Ovary (tissue), 7 donors: ENCODE measurements at regions not wholly inside any gene's neighbourhood (a gene's known extent, or its start where the extent isn't known, plus 50 kb on each side); places are given as distances from the start of the nearest gene placed in this dataset.

ENCODE experiments used
- DNase-seq, 5 donors: peaks; one replicate each; pipeline ENCODE4 v3.0.0-alpha.2; 2019 to 2020
- H3K27ac ChIP-seq, 2 donors: fragments of 200-600 bp; one replicate each; pipeline versions ENCODE4 v1.5.1 to v1.8.0; 2019 to 2022
- H3K27me3 ChIP-seq: fragments of 200-600 bp; one replicate; pipeline ENCODE4 v1.8.0; 2022
- H3K36me3 ChIP-seq: fragments of 200-600 bp; sonication (generic); one replicate; pipeline ENCODE4 v1.5.1; 2019
- H3K4me1 ChIP-seq: one replicate; pipeline ENCODE4 v1.8.1; 2013; ENCODE audit warnings: mild to moderate bottlenecking, moderate library complexity; ENCODE audit not compliant: insufficient read depth
- H3K4me3 ChIP-seq: fragments of 200-600 bp; sonication (generic); one replicate; pipeline ENCODE4 v1.5.1; 2017
- H3K9me3 ChIP-seq, 2 donors: fragments of 200-600 bp in 1 of 2; sonication (generic) in 1 of 2; one replicate each; pipeline versions ENCODE4 v1.5.1 to v1.8.1; 2013 to 2019; ENCODE audit warnings: mild to moderate bottlenecking in 1 of 2, moderate library complexity in 1 of 2
- EP300 ChIP-seq: sonication (generic); formaldehyde crosslinking; IDR thresholded peaks from one replicate; pipeline ENCODE4 v1.6.1; 2017; ENCODE audit warnings: antibody characterized with exemption
- POLR2A ChIP-seq: fragments of 450-650 bp; IDR thresholded peaks from one replicate; pipeline ENCODE4 v1.6.1; 2017; ENCODE audit warnings: antibody characterized with exemption, mild to moderate bottlenecking, moderate library complexity
- WGBS, 3 donors: extraction: QIAGEN DNeasy Blood & Tissue Kit in 1 of 3; methylation state at CpG; one replicate each; pipeline versions ENCODE4 v1.1.5 to v1.1.7; 2013 to 2017; 5-methylcytosine and 5-hydroxymethylcytosine counted together
- intact Hi-C, 4 donors: fragments of 100-400 bp; cut with DNase I; formaldehyde crosslinking; loops; one replicate each; pipeline versions ENCODE4 v1.11.0 to v1.15.1; 2022 to 2023
- TF ChIP-seq, protein P1 (sequence below), 3 donors: fragments of 450-650 bp in 2 of 3; fragments of 200-600 bp in 1 of 3; IDR thresholded peaks; one replicate each; pipeline versions ENCODE4 v1.5.1 to v1.8.0; 2016 to 2022; ENCODE audit warnings: antibody characterized with exemption in 3 of 3, mild to moderate bottlenecking in 1 of 3
- donor health status: DM: no; HTN: no; CAD: no; lungs with moderate emphysema.
- donor health status: DM: no; HTN: no; CAD: no.
- donor health status: Bipolar disorder and iron deficiency.
- donor health status: DM: no; HTN: no; CAD: no.
- donor health status: DM: yes; HTN: yes; CAD: no.

DNA sequence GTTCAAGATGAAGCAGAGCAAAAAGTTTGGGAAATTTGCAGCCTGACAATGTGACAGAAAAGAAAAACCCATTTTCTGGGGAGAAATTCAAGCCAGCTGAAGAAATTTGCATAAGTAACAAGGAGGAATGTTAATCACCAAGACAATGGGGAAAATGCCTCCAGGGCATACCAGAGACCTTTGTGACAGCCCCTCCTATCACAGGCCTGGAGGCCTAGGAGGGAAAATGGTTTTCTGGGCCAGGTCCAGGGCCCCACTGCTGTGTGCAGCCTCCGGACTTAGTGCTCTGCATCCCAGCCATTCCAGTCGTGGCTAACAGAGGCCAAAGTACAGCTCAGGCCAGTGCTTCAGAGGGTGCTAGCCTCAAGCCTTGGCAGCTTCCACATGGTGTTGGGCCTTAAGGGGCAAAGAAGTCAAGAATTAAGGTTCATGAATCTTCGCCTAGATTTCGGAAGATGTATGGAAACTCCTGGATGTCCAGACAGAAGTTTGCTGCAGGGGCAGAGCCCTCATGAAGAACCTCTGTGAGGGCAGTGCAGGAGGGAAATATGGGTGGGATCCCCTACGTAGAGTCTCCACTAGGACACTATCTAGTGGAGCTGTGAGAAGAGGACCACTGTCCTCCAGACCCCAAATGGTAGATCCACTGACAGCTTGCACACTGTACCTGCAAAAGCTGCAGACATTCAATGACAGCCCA lies 314.1 kb upstream of the TRIB2 start:
- Histone ChIP-seq H3K27me3 (no peaks in the 10 kb centered on the region), H3K4me1 (no peaks in the 10 kb centered on the region), H3K36me3 (no peaks in the 10 kb centered on the region), H3K9me3 (no peaks in the 10 kb centered on the region), H3K4me3 (no peak overlapping the region), H3K27ac (no peak overlapping the region)
- no peak for DNase-seq
- WGBS, 3 donors, result 96 to 99% (median 96%) methylated on average over 5 of the region's 5 CpGs
- intact Hi-C loops, result no loop called here
- TF ChIP-seq EP300 (no peak), POLR2A (no peak)

DNA sequence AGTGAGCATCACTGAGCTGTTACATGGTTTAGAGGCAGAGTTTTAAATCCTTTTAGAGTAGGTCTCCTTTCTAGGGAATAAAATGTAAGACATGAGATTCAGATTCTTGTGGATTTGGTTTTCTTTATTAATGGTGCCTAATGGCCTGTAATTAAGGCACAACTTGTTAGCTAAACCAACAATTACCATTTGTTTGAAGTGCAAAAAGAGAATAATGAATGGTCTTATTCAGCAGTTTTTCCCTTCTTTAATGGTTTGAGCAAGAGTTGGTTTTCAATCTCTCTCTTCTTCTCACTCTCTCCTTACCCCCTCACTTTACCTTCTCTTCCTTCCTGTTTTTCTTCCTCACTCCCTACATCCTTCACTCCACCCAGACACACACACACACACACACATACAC lies 312.2 kb upstream of the TRIB2 start:
- no peak for TF ChIP-seq POLR2A
- TF ChIP-seq EP300, result no peak
- TF ChIP-seq, protein P1, sequence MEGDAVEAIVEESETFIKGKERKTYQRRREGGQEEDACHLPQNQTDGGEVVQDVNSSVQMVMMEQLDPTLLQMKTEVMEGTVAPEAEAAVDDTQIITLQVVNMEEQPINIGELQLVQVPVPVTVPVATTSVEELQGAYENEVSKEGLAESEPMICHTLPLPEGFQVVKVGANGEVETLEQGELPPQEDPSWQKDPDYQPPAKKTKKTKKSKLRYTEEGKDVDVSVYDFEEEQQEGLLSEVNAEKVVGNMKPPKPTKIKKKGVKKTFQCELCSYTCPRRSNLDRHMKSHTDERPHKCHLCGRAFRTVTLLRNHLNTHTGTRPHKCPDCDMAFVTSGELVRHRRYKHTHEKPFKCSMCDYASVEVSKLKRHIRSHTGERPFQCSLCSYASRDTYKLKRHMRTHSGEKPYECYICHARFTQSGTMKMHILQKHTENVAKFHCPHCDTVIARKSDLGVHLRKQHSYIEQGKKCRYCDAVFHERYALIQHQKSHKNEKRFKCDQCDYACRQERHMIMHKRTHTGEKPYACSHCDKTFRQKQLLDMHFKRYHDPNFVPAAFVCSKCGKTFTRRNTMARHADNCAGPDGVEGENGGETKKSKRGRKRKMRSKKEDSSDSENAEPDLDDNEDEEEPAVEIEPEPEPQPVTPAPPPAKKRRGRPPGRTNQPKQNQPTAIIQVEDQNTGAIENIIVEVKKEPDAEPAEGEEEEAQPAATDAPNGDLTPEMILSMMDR (IDR thresholded peaks at IDR 0.05), result no peak
- intact Hi-C loops, result no loop called here
- Histone ChIP-seq H3K9me3 (no peaks in the 10 kb centered on the region), H3K27ac (no peak overlapping the region), H3K4me1 (no peaks in the 10 kb centered on the region), H3K27me3 (no peaks in the 10 kb centered on the region), H3K4me3 (no peak overlapping the region), H3K36me3 (no peaks in the 10 kb centered on the region)
- DNase-seq, result no peak

DNA sequence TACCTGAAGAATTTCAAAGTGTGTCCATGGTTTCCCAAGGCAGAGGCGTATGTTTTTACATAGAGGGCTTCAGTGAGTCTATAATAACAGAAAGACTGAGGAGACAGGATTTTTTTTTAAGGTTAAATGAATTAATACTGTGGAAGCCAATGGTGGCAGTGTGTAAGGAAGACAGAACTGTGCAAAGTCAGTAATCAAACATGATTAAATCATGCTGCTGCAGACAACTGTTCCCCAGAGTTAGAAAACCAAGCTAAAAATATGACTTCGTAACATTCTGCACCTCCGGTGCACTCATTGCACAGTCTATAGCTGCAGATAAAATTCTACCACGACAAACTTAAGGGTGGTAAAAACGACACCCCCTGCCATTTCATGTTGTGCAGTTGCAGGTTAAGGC lies 309.6 kb upstream of the TRIB2 start:
- no peak overlapping the region for H3K27ac ChIP-seq
- no peaks in the 10 kb centered on the region for H3K9me3 ChIP-seq
- WGBS, 3 donors, result 85 to 89% (median 88%) methylated on average over 5 of the region's 5 CpGs
- TF ChIP-seq, protein P1 (IDR thresholded peaks at IDR 0.05), result no peak
- TF ChIP-seq POLR2A (no peak), EP300 (no peak)
- H3K4me1 ChIP-seq, result no peaks in the 10 kb centered on the region
- H3K27me3 ChIP-seq, result no peaks in the 10 kb centered on the region
- no peak for DNase-seq
- H3K4me3 ChIP-seq, result no peak overlapping the region
- intact Hi-C loops, result no loop called here
- no peaks in the 10 kb centered on the region for H3K36me3 ChIP-seq

DNA sequence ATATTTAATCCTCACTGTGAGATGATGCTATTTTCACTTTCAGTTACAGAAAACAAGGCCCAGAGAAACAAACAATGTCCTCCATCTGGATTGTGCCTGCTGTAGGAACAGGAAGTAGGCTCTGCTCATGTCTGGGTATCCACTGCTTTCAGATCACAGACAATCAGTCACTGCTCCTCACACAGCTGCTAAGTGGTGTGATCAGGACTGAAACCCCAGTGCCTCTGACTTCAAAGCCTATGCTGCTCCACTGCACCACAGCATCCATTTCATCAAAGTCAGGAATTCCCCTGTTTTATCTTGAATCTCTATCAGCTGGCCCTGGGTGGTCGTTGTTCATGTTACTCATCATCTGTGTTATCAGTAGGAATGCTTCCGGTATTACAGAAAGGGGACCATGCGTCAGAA lies 303.8 kb upstream of the TRIB2 start:
- intact Hi-C loops, result loop anchor here in 1 of 4 donors (10.0 kb wide), 1 partner anchor 592 kb away; no protein-coding TSS in a partner anchor
- TF ChIP-seq POLR2A (no peak), EP300 (no peak)
- TF ChIP-seq, protein P1 (IDR thresholded peaks at IDR 0.05), result no peak
- Histone ChIP-seq H3K9me3 (no peaks in the 10 kb centered on the region), H3K27me3 (no peaks in the 10 kb centered on the region), H3K4me1 (peaks cover 6% of the 10 kb centered on the region), H3K4me3 (no peak overlapping the region), H3K36me3 (no peaks in the 10 kb centered on the region), H3K27ac (no peak overlapping the region)
- DNase-seq, result no peak
- WGBS, 3 donors, result 38 to 53% (median 44%) methylated on average over 3 of the region's 3 CpGs

DNA sequence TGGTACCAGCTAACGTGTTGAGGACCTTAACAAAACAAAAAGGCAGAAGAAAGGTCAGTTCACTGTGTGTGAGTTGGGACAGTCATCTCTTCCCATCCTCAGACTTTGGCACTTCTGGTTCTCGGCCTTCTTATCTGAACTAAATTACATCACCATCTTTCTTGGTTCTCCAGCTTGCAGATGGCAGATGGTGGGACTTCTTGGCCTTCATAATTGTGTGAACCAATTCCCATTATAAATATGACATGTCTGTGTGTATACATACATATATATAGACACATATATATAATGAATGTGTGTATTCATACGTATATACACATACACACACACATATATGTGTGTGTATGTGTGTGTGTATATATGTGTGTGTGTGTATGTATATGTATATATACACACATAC lies 301.2 kb upstream of the TRIB2 start:
- no peak for DNase-seq
- no peaks in the 10 kb centered on the region for H3K27me3 ChIP-seq
- WGBS, 3 donors, result 91 to 93% (median 92%) methylated on average over 3 of the region's 3 CpGs
- H3K27ac ChIP-seq, result no peak overlapping the region
- TF ChIP-seq EP300, result no peak
- TF ChIP-seq, protein P1 (IDR thresholded peaks at IDR 0.05), result no peak
- TF ChIP-seq POLR2A, result no peak
- H3K4me3 ChIP-seq, result no peak overlapping the region
- intact Hi-C loops, result loop anchor here in 1 of 4 donors (10.0 kb wide), 1 partner anchor 589 kb away; no protein-coding TSS in a partner anchor
- no peaks in the 10 kb centered on the region for H3K36me3 ChIP-seq
- no peaks in the 10 kb centered on the region for H3K9me3 ChIP-seq
- H3K4me1 ChIP-seq, result peaks cover 6% of the 10 kb centered on the region
